ENCODE measurements at regions not wholly inside any gene's neighbourhood (a gene's known extent, or its start where the extent isn't known, plus 50 kb on each side); places are given as distances from the start of the nearest gene placed in this dataset.

- TF ChIP-seq MED8 (CRISPR knock-in tag; IDR thresholded peaks at IDR 0.05; ENCODE audit: insufficient replicate concordance) (no peak), CCAR2 (optimal IDR thresholded peaks at IDR 0.05; ENCODE audit: low read depth, low read length) (no peak), SRF (IDR thresholded peaks at IDR 0.05; ENCODE audit: low read depth, low read length) (no peak)
These were observed 110.8 kb upstream of the SPON1 start for GRCh38 chr11:13851691-13852090.
